ENCODE measurements at regions not wholly inside any gene's neighbourhood (a gene's known extent, or its start where the extent isn't known, plus 50 kb on each side); places are given as distances from the start of the nearest gene placed in this dataset.
"Not testable (repeated sequence)": the region's sequence is repeated elsewhere in the genome, so short reads cannot be mapped to it uniquely, and the experiment has no call there.

GRCh38 chr7:53238021-53238605, 202.7 kb downstream of the POM121L12 start:
- no peak for DNase-seq

GRCh38 chr7:53239151-53239550, 203.7 kb downstream of the POM121L12 start:
- not testable (repeated sequence) for DNase-seq

- no peak for DNase-seq
Observed at GRCh38 chr7:53245721-53246120, 210.3 kb downstream of the POM121L12 start.

- DNase-seq, result no peak
Observed at GRCh38 chr7:53246957-53247356, 211.5 kb downstream of the POM121L12 start.

GRCh38 chr7:53252539-53252938, 217.1 kb downstream of the POM121L12 start:
- DNase-seq, result no peak

GRCh38 chr7:53272081-53272480, 236.6 kb downstream of the POM121L12 start:
- no peak for DNase-seq

- DNase-seq, result no peak
Observed at GRCh38 chr7:53281312-53281711, 245.9 kb downstream of the POM121L12 start.

- DNase-seq, result no peak
Observed at GRCh38 chr7:53292341-53292740, 256.9 kb downstream of the POM121L12 start.

GRCh38 chr7:53302496-53303246, 267.2 kb downstream of the POM121L12 start:
- no peak for DNase-seq

GRCh38 chr7:53303781-53304180, 268.3 kb downstream of the POM121L12 start:
- no peak for DNase-seq

- DNase-seq, result no peak
Observed at GRCh38 chr7:53306846-53307245, 271.4 kb downstream of the POM121L12 start.

GRCh38 chr7:53311205-53311604, 275.8 kb downstream of the POM121L12 start:
- DNase-seq, result no peak

- DNase-seq, result peak; percentile 33
Observed at GRCh38 chr7:53315981-53316380, 280.5 kb downstream of the POM121L12 start.

- no peak for DNase-seq
Observed at GRCh38 chr7:53318566-53318965, 283.1 kb downstream of the POM121L12 start.

GRCh38 chr7:53325061-53325460, 289.6 kb downstream of the POM121L12 start:
- DNase-seq, result no peak

GRCh38 chr7:53326634-53327033, 291.2 kb downstream of the POM121L12 start:
- DNase-seq, result no peak

GRCh38 chr7:53336105-53336668, 300.8 kb downstream of the POM121L12 start:
- no peak for DNase-seq

GRCh38 chr7:53340220-53340619, 304.8 kb downstream of the POM121L12 start:
- no peak for DNase-seq

GRCh38 chr7:53350241-53350640, 314.8 kb downstream of the POM121L12 start:
- no peak for DNase-seq

GRCh38 chr7:53351681-53352080, 316.2 kb downstream of the POM121L12 start:
- DNase-seq, result no peak

GRCh38 chr7:53358269-53358668, 322.8 kb downstream of the POM121L12 start:
- DNase-seq, result no peak

GRCh38 chr7:53383131-53383530, 347.7 kb downstream of the POM121L12 start:
- DNase-seq, result no peak

GRCh38 chr7:53385239-53385638, 349.8 kb downstream of the POM121L12 start:
- DNase-seq, result not testable (repeated sequence)
